Nephron (organoid): ENCODE measurements at regions not wholly inside any gene's neighbourhood (a gene's known extent, or its start where the extent isn't known, plus 50 kb on each side); places are given as distances from the start of the nearest gene placed in this dataset.
A peak's percentile ranks its signal among the peaks of the same experiment; 100 is the strongest.

Source experiments
- H3K27ac Mint-ChIP-seq, 3 experiments: 2 replicates each; pipeline ENCODE4 v1.8.0; 2020; ENCODE audit warnings: mixed read lengths in 3 of 3, mild to moderate bottlenecking in 2 of 3, moderate library complexity in 1 of 3
- H3K27me3 Mint-ChIP-seq: 2 replicates; pipeline ENCODE4 v1.8.0; 2021; ENCODE audit warnings: low read depth, mild to moderate bottlenecking, moderate library complexity, mixed read lengths
- H3K36me3 Mint-ChIP-seq: 2 replicates; pipeline ENCODE4 v1.8.0; 2020; ENCODE audit warnings: low read depth, mixed read lengths
- H3K4me1 Mint-ChIP-seq: 2 replicates; pipeline ENCODE4 v1.8.0; 2020; ENCODE audit warnings: mixed read lengths
- H3K4me3 Mint-ChIP-seq, 3 experiments: 2 replicates each; pipeline ENCODE4 v1.8.0; 2020; ENCODE audit warnings: mild to moderate bottlenecking in 3 of 3, mixed read lengths in 3 of 3, moderate library complexity in 2 of 3
- H3K9me3 Mint-ChIP-seq: 2 replicates; pipeline ENCODE4 v1.8.0; 2020; ENCODE audit warnings: mixed read lengths
- TF ChIP-seq, protein P1 (sequence below), 3 experiments: fragments of 200-600 bp; sonication (generic); IDR thresholded peaks; one replicate each; pipeline ENCODE4 v1.5.0; 2021; ENCODE audit warnings: antibody characterized with exemption in 3 of 3; ENCODE audit not compliant: unreplicated experiment in 3 of 3

DNA sequence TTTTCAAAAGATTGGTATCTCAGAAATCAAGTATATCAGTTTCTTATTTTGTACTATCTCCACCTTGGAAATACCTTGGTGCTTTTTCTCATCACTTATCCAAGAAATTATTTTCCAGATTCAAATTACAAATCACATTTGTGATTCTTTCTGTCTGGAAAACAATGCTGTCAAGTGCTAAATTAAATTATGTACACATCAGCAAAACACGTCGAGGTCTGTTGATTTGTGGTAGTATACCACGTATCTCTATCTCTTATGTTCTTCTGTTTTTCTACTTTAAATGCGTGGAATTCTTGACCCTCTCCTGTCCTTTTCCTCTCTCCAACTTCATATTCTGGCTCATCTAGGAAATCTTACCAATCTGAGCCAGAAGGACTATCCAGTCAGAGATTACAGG lies 214.5 kb downstream of the PTN start:
- TF ChIP-seq, protein P1, sequence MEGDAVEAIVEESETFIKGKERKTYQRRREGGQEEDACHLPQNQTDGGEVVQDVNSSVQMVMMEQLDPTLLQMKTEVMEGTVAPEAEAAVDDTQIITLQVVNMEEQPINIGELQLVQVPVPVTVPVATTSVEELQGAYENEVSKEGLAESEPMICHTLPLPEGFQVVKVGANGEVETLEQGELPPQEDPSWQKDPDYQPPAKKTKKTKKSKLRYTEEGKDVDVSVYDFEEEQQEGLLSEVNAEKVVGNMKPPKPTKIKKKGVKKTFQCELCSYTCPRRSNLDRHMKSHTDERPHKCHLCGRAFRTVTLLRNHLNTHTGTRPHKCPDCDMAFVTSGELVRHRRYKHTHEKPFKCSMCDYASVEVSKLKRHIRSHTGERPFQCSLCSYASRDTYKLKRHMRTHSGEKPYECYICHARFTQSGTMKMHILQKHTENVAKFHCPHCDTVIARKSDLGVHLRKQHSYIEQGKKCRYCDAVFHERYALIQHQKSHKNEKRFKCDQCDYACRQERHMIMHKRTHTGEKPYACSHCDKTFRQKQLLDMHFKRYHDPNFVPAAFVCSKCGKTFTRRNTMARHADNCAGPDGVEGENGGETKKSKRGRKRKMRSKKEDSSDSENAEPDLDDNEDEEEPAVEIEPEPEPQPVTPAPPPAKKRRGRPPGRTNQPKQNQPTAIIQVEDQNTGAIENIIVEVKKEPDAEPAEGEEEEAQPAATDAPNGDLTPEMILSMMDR (IDR thresholded peaks at IDR 0.05; ENCODE audit: unreplicated experiment in 3 of 3): no peak
- H3K27ac Mint-ChIP-seq: no peak overlapping the region
- H3K9me3 Mint-ChIP-seq: peaks cover 3% of the 10 kb centered on the region
- H3K4me3 Mint-ChIP-seq: no peak overlapping the region
- peaks cover 4% of the 10 kb centered on the region for H3K4me1 Mint-ChIP-seq
- H3K27me3 Mint-ChIP-seq: no peaks in the 10 kb centered on the region
- no peaks in the 10 kb centered on the region for H3K36me3 Mint-ChIP-seq

DNA sequence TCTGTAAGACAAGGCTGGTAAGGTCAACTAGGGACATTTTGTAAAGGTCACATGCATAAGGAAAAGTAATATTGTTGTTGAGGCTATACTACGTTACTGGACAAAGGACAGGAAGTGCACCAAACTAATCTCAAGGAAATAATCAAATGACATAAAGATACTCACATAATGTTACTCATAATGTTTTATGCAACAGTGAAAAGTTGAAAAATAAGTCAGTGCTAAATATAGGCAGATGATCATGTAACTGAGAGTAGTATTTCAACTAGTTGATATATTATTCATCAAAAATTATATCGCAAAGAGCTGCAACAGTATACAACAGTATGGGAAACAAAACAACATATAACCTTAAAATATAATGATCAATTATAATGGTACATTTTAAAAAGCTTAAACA lies 215.7 kb downstream of the PTN start:
- Mint-ChIP-seq H3K36me3 (no peaks in the 10 kb centered on the region), H3K9me3 (no peaks in the 10 kb centered on the region), H3K4me3 (no peak overlapping the region), H3K27ac (no peak overlapping the region), H3K4me1 (peaks cover 4% of the 10 kb centered on the region), H3K27me3 (no peaks in the 10 kb centered on the region)
- TF ChIP-seq, protein P1 (IDR thresholded peaks at IDR 0.05; ENCODE audit: unreplicated experiment in 3 of 3): no peak

DNA sequence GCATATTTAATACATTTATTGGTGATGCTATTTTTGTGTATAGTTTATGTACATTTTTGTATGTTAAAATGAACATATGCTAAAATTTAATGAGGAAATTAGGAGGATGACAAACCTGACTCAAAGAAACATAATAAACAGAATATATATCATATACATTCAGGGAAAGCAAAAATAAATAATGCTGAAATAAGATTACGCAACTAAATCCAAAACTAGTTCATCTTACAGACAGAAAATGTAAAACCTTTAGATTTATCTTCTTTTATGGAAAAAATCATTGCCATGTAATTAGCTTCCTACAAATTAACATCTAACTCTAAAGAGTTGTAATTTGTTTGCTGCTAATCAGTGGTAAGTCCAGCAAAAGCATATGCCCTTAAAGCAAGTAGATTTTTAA lies 216.5 kb downstream of the PTN start:
- Mint-ChIP-seq H3K36me3 (no peaks in the 10 kb centered on the region), H3K27me3 (no peaks in the 10 kb centered on the region), H3K4me1 (peaks cover 4% of the 10 kb centered on the region), H3K27ac (no peak overlapping the region), H3K9me3 (no peaks in the 10 kb centered on the region), H3K4me3 (no peak overlapping the region)
- TF ChIP-seq, protein P1 (IDR thresholded peaks at IDR 0.05; ENCODE audit: unreplicated experiment in 3 of 3): no peak

DNA sequence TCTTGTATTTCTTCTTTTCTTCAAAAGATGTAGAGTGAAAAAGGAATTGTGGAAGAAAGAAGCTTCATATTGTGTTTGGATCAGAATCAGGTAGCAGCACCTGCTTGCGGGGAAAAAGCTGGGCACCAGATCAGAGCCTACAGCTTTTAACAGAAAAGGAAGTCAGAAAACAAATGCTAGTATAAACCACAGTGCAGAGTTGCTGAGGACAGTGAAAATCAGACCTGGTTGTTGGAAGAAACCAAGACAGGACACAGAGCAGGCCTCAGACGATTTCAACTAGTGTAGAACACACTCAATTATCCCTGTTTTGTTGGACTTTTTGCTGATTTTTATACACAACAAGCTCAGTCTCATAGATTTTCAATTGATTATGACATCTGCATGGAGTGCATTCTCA lies 221.4 kb downstream of the PTN start:
- Mint-ChIP-seq H3K27me3 (no peaks in the 10 kb centered on the region), H3K9me3 (peaks cover 2% of the 10 kb centered on the region), H3K4me1 (no peaks in the 10 kb centered on the region), H3K4me3 (no peak overlapping the region), H3K36me3 (no peaks in the 10 kb centered on the region), H3K27ac (no peak overlapping the region)
- TF ChIP-seq, protein P1 (IDR thresholded peaks at IDR 0.05; ENCODE audit: unreplicated experiment in 3 of 3): no peak

DNA sequence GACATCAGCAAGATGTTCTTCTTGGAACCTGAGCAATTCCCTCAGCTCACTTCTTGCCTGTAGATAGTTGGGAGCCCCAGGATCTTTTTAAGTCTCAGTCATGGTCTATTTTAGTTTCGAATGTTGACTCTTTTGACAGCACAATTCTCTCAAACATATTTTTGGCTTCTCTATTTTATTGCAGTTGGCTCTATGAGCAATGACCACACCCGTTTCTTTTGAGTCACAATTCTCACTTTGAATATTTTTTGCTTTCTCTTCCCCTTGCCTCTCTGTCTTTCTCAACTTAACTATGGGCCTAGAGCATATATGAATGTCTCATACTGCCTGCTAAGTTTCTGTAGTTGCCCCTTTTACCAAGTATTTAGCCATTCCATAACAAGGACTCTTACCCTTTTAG lies 222.8 kb downstream of the PTN start:
- no peaks in the 10 kb centered on the region for H3K4me1 Mint-ChIP-seq
- TF ChIP-seq, protein P1 (IDR thresholded peaks at IDR 0.05; ENCODE audit: unreplicated experiment in 3 of 3): no peak
- no peak overlapping the region for H3K27ac Mint-ChIP-seq
- peaks cover 2% of the 10 kb centered on the region for H3K9me3 Mint-ChIP-seq
- H3K4me3 Mint-ChIP-seq: no peak overlapping the region
- H3K36me3 Mint-ChIP-seq: no peaks in the 10 kb centered on the region
- no peaks in the 10 kb centered on the region for H3K27me3 Mint-ChIP-seq

DNA sequence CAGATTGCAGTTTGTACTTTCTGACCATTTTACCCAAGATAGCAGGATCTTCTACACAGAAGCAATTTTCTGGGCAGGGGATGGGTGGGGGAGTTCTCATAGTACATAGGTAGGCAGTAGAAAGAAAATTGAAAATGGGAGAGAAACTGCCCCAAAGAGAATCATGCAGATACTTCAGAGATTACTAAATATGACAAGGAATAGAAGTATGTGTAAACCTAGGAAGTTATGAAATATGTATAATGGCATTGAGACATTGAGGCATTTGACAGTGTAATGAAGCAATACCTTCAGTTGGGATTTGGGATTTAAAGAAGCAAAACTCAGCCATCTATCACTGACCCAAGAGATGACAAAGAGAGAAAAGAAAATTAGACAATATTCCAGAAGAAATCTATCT lies 233.0 kb downstream of the PTN start:
- Mint-ChIP-seq H3K4me3 (no peak overlapping the region), H3K4me1 (peaks cover 5% of the 10 kb centered on the region), H3K27ac (peak overlapping the region in 2 of 3 experiments; percentile 3 to 59), H3K27me3 (no peaks in the 10 kb centered on the region), H3K36me3 (no peaks in the 10 kb centered on the region), H3K9me3 (peaks cover 12% of the 10 kb centered on the region)
- TF ChIP-seq, protein P1 (IDR thresholded peaks at IDR 0.05; ENCODE audit: unreplicated experiment in 3 of 3): no peak
